ENCODE measurements at regions not wholly inside any gene's neighbourhood (a gene's known extent, or its start where the extent isn't known, plus 50 kb on each side); places are given as distances from the start of the nearest gene placed in this dataset.

DNA sequence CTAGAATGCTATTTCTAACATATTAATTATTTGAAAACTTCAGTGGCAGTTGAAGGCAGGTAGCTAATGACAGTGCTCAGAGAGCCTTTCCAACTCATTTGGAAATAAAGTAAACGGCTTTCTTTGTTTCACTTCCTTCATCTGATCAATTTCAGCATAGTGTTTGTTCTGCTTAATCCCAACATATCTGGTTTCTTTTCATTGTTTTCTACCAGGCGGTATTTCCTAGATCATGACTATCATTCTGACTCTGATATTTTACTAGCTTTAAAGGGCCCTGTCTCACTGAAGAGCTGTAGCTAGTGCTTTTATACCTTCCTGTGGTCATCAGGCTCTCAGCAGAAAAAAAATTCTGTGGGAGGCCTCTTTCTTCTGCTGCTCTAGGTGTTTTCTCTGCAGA, 178.6 kb downstream of the RBM26 start:
- no peaks in the 10 kb centered on the region for H3K9me3 ChIP-seq (ENCODE audit: low read length)
- H3K9ac ChIP-seq (ENCODE audit: insufficient read depth, low read depth, low read length): no peak overlapping the region
- peaks cover 2% of the 10 kb centered on the region in 2 experiments; a peak in 1 of 5 replicates for H3K27me3 ChIP-seq (ENCODE audit: control insufficient read depth in 1 of 2, insufficient read depth in 2 of 2, low read length in 2 of 2)
- FAIRE-seq (no peak), DNase-seq (ENCODE audit: low spot score) (no peak), ATAC-seq (no peak)
- no peaks in the 10 kb centered on the region for H3K4me1 ChIP-seq (ENCODE audit: insufficient read depth, low read length)
- no peaks in the 10 kb centered on the region for H3K36me3 ChIP-seq (replicated peaks in 1 of 2; ENCODE audit: control insufficient read depth in 1 of 2, insufficient read depth in 2 of 2, low read length in 2 of 2)
- no TSS peak for BruUV-seq (replicated peaks)
- ChIA-PET CTCF (ENCODE audit: low intra/inter-chr PET ratio, low total read pairs) (no interaction called here), POLR2A (no interaction called here)
- intact Hi-C loops (cut with micrococcal nuclease; ENCODE audit: unreplicated experiment): no loop called here
- 23% methylated on average over 2 of the region's 2 CpGs for WGBS (ENCODE audit: low lambda C conversion rate)
- H3K27ac ChIP-seq (ENCODE audit: extremely low read length, insufficient read depth, low read length): no peak overlapping the region
- TF ChIP-seq ZNF235 (CRISPR knock-in tag; IDR thresholded peaks at IDR 0.05; ENCODE audit: borderline replicate concordance): no peak
- H3K4me3 ChIP-seq (replicated peaks in 1 of 3; ENCODE audit: insufficient read depth in 1 of 3, low read depth in 2 of 3, low read length in 3 of 3): no peak overlapping the region
- no peak overlapping the region for H3K4me2 ChIP-seq (ENCODE audit: low read depth, low read length)
- in situ Hi-C loops (cut with HindIII; ENCODE audit: extremely low pct_ligation_motif_present, low pct_unique_long_range_greater_than_20kb): no loop called here
- no peak overlapping the region for H2AFZ ChIP-seq (ENCODE audit: low read length)
- no peaks in the 10 kb centered on the region for H4K20me1 ChIP-seq (ENCODE audit: insufficient read depth, low read length)
- no peaks in the 10 kb centered on the region for H3K79me2 ChIP-seq (ENCODE audit: insufficient read depth, low read length)

DNA sequence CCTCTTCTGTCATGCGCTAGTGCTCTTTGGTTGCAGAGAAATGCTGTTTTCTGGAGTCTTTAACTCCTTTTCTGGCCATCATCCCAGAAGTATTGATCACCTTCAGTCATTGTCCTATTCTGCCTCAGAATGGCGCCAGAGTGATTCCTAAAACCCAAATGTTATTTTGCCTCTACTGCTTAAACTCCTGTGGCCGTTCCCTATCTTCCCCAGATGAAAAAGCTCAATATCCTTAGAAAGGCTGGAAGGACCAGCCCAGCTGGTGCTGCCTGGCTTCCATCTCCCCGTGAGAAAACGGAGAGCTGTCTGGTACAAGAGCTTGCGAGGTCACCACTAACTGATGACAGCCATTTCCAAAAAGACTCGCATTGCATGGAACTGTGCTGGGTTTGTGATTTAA, 179.1 kb downstream of the RBM26 start:
- peaks cover 2% of the 10 kb centered on the region in 2 experiments; a peak in 1 of 5 replicates for H3K27me3 ChIP-seq (ENCODE audit: control insufficient read depth in 1 of 2, insufficient read depth in 2 of 2, low read length in 2 of 2)
- 48% methylated on average over 7 of the region's 7 CpGs for WGBS (ENCODE audit: low lambda C conversion rate)
- H3K36me3 ChIP-seq (replicated peaks in 1 of 2; ENCODE audit: control insufficient read depth in 1 of 2, insufficient read depth in 2 of 2, low read length in 2 of 2): no peaks in the 10 kb centered on the region
- ChIA-PET CTCF (ENCODE audit: low intra/inter-chr PET ratio, low total read pairs) (no interaction called here), POLR2A (no interaction called here)
- no peaks in the 10 kb centered on the region for H4K20me1 ChIP-seq (ENCODE audit: insufficient read depth, low read length)
- no peaks in the 10 kb centered on the region for H3K79me2 ChIP-seq (ENCODE audit: insufficient read depth, low read length)
- no TSS peak for BruUV-seq (replicated peaks)
- H2AFZ ChIP-seq (ENCODE audit: low read length): no peak overlapping the region
- no peak overlapping the region for H3K9ac ChIP-seq (ENCODE audit: insufficient read depth, low read depth, low read length)
- no peak overlapping the region for H3K4me2 ChIP-seq (ENCODE audit: low read depth, low read length)
- no peak overlapping the region for H3K4me3 ChIP-seq (replicated peaks in 1 of 3; ENCODE audit: insufficient read depth in 1 of 3, low read depth in 2 of 3, low read length in 3 of 3)
- no peaks in the 10 kb centered on the region for H3K4me1 ChIP-seq (ENCODE audit: insufficient read depth, low read length)
- FAIRE-seq: no peak
- no peak for DNase-seq (ENCODE audit: low spot score)
- in situ Hi-C loops (cut with HindIII; ENCODE audit: extremely low pct_ligation_motif_present, low pct_unique_long_range_greater_than_20kb): no loop called here
- intact Hi-C loops (cut with micrococcal nuclease; ENCODE audit: unreplicated experiment): no loop called here
- no peak overlapping the region for H3K27ac ChIP-seq (ENCODE audit: extremely low read length, insufficient read depth, low read length)
- no peak for TF ChIP-seq NFKBIZ (CRISPR knock-in tag; IDR thresholded peaks at IDR 0.05)
- 0 out of 2 replicates have a peak, but pooled peaks have one; percentile 2 for TF ChIP-seq STAG1 (CRISPR knock-in tag; IDR thresholded peaks at IDR 0.05)
- TF ChIP-seq, protein P1, sequence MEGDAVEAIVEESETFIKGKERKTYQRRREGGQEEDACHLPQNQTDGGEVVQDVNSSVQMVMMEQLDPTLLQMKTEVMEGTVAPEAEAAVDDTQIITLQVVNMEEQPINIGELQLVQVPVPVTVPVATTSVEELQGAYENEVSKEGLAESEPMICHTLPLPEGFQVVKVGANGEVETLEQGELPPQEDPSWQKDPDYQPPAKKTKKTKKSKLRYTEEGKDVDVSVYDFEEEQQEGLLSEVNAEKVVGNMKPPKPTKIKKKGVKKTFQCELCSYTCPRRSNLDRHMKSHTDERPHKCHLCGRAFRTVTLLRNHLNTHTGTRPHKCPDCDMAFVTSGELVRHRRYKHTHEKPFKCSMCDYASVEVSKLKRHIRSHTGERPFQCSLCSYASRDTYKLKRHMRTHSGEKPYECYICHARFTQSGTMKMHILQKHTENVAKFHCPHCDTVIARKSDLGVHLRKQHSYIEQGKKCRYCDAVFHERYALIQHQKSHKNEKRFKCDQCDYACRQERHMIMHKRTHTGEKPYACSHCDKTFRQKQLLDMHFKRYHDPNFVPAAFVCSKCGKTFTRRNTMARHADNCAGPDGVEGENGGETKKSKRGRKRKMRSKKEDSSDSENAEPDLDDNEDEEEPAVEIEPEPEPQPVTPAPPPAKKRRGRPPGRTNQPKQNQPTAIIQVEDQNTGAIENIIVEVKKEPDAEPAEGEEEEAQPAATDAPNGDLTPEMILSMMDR (CRISPR knock-in tag; IDR thresholded peaks at IDR 0.05): 0 out of 2 replicates have a peak, but pooled peaks have one; percentile 13
- ATAC-seq: no peak
- H3K9me3 ChIP-seq (ENCODE audit: low read length): no peaks in the 10 kb centered on the region
